HG02798 (cell line): ENCODE measurements at regions not wholly inside any gene's neighbourhood (a gene's known extent, or its start where the extent isn't known, plus 50 kb on each side); places are given as distances from the start of the nearest gene placed in this dataset.
A peak's percentile ranks its signal among the peaks of the same experiment; 100 is the strongest.
"Not testable (repeated sequence)": the region's sequence is repeated elsewhere in the genome, so short reads cannot be mapped to it uniquely, and the experiment has no call there.

ENCODE experiments used
- ATAC-seq: cut with Tn5 transposase; IDR thresholded peaks from one replicate; pipeline ENCODE4 v1.9.1; 2021; ENCODE audit warnings: mild to moderate bottlenecking; ENCODE audit not compliant: unreplicated experiment, poor library complexity

DNA sequence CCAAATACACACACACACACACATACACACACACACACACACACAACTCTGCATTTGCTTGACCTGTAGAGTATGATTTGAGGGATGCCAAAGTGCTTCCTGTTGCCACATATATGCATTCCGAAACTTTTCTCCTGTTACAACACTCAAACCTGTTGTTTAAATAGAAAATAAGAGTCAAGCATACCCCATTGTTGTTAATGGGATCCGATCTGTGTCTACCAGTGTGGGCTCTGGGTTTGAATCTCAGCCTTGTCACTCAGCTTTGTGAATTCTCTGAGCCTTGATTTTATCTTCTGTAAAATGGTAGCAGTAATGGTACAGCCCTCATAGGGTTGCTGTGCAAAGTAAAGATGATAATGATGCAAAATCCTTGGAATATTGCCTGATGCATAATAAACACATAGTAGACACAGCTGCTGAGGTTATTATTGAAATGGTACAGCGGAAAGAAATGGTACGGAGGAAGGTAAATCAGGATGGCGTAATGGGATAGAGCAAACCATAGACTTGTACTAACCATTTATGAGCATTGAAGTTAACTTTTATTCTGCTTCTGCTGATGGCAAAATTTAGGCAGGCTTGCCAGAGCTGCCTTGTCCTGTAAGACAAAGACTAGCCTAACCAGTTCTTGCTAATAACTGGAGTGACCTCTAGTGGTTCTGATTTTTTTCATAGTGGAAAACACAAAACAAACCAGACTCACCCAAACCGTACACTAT, 113.5 kb upstream of the PHACTR1 start:
- no peak for ATAC-seq

DNA sequence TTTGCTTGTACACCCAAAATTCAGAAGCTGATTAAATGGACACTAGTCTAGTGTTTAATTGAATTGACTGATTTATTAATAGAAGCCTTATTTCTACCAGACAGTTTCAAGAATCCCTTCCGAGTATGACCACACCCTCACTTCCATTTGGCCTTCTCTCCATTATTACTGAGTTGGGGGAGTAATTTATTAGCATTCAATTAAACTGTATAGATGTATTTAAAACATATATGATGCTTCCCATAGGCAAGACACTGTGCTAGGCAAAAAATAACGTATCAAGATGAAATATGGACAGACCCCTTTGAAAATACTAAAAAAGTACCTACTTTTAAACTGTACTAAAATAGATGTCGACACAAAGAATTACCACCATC, 112.9 kb upstream of the PHACTR1 start:
- ATAC-seq = no peak

DNA sequence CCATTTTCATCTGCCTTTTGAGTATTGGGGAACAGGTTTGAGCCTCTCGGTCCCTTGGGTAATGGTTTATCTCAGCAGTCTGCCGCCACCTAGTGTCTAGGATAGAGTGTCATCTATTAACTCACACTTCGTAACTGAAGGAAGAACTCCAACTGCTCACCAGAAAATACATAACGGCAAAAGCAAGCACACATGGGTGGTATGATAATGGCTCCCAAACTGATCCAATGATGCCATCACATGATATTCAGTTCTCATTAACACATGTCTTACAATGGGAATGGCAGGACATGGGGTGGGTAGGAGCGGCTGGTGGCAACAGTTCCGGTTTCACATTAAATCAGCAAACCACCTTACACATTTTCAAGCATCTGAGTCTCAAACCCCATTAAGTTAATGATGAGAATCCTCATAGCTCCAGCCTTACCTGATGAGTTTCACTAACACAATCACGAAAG, 110.7 kb upstream of the PHACTR1 start:
- ATAC-seq = peak; percentile 57

DNA sequence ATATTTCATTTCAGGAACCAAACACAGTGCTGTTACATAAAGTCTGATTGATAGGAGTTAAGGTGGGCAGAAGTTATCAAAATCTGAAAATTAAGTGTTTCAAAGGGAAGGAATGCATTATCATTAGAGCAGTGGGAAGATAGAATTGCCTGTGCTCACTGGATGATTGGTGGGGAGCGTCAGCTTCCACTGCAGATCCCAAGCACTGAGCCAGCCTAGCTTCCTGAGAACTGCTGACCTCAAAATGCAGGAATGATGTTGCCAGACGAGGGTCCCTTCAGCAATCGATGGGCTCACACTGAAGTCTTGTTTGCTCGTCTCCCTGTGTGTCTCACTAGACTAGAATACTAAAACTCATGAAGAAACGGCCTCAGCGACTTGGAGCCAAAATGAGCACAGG, 110.0 kb upstream of the PHACTR1 start:
- no peak for ATAC-seq

DNA sequence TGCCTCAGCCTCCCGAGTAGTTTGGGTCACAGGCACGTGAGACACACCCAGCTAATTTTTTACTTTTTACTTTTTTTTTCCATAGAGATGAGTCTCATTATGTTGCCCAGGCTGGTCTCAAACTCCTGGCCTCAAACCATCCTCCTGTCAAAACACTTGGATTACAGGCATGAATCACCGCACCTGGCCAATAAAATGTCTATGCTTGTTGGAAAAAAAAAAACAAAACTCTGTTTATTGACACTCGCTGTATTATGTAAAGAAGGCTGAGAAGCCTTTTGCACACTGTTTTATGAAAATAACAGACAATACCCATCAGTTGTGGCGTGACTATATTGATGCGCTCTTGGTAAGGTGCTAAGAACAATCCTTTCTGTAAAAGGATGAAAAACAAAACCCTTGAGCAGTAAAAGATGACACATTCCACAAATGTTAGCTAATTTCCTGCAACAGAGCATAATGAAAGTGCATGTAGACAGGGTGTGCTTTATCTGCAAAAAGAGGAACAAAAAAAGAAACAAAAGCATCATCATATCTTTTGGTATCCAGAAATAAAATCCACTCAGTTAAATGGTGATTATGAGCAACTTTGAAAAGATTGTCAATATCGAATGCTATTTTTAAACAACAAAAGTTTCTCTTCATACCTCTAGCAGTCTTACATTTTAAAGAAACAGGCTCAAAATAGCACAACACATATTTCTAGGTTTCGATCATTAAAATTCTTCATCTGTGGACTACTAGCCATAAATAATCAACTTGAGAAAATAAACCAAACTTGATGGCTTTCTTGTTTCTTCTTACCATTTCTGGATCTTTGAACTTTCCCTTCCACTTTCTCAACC, 108.3 kb upstream of the PHACTR1 start:
- ATAC-seq = peak; percentile 65

DNA sequence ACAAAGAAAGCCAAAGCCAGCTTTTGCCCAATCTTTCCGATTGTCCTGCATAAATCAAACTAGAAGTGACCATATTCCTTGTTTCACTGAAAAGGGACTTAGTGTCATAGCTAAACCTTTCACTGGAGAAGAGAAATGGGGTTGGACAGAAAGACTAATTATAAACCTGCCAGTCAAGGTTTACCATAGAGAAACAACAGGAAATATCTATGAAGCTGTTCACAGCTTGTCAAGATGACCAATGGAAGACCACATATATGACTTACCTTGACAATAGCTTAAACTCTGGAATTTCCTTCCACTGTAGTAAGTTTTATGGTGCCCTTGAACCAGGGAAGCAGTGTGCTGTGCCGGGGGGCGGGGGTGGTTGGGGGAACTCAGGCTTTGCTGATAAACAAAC, 107.7 kb upstream of the PHACTR1 start:
- ATAC-seq = peak; percentile 15

DNA sequence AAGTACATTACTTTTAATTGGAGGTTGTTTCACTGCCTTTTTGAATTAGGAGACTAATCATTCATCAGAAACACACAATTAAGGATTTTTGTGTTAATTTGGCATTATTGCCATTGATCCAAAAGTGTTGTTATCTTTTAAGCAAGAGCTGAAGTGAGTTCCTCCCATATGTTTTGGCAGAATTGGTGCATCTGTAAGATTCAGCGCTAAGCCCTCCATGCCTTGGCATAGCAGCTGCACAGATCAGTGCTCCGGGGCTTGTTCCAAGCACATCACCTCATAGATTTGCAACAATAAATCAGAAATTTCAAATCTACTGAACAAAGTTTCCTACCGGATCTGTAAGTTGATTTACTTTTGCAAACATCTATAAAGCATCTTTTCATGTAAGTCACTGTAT, 106.8 kb upstream of the PHACTR1 start:
- ATAC-seq = no peak

DNA sequence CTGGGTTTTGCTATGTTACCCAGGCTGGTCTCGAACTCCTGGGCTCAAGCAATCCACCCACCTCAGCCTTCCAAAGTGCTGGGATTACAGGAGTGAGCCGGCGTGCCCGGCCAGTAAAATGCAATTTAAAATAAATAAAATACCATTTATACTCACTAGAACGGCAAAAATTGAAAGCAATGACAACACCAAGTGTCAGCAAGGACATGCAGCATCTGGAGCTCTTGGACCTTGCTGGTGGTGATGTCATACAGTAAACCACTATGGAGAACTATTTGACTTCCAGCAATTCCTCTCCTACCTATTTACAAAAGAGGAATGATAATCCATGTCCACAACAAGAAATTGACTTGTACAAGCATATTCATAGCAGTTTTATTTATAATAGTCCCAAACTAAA, 105.7 kb upstream of the PHACTR1 start:
- no peak for ATAC-seq

DNA sequence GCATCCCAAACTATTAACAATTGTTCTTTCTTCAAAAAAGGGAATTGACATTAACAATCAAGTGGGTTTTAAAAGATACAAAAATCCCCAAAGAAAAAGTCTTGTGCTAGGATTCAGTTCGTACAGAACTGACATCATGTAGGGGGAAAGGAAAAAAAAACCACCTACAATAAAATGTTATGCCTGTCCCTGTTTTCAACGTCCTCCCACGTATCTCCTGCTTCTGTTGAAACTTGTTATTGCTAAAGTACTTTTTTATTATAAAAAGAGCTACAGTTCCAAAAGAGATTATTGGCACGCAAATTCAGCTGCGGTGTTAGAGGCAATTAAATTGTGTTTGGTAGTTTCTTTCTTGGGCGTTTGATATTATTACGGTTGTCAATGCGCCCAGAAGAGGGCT, 102.8 kb upstream of the PHACTR1 start:
- no peak for ATAC-seq

DNA sequence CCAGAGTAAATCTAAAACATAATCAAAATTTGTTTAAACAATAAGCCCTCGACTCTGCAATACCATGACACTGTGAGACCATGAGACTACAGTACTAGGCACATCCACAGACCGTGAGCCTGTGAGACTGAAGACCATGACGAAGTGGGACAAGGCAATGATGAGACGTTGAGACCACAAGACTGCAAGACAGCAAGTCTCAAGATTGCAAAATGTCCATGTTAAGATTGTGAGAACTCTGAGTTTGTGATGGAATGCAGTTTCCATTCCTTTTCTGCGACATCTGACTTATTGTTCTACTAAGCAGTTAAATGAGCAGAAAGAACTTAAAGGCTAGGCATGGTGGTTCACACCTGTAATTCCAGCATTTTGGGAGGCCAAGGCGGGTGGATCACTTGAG, 102.1 kb upstream of the PHACTR1 start:
- no peak for ATAC-seq

DNA sequence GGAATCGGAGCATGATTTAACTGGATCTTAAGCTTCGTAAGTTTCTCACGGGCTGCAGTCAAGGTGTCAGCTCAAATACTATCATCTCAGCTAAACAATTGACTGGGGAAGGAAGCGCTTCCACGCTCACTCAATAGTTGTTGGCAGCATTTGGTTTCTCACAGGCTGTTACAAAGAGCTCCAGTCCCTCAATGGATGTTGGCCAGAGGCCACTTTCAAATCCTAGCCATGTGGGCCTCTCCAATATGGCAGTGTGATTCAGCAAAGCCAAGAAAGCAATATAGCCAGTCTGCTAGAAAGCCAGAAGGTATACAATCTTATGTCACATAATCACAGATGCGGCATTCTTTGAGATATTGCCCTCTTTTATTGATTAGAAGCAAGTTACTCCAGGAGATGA, 98.3 kb upstream of the PHACTR1 start:
- no peak for ATAC-seq

DNA sequence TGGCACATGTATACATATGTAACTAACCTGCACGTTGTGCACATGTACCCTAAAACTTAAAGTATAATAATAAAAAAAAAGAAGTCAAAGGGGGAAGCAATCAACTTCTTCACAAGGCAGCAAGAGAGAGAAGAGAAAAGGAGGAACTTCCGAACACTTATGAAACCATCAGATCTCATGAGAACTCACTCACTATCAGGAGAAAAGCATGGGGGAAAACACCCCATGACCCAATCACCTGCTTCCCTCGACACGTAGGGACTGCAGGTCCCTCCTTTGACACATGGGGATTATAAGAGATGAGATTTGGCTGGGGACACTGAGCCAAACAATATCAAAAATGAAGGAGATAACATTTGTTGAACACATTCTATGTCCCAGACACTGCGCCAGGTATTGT, 94.8 kb upstream of the PHACTR1 start:
- ATAC-seq = no peak

DNA sequence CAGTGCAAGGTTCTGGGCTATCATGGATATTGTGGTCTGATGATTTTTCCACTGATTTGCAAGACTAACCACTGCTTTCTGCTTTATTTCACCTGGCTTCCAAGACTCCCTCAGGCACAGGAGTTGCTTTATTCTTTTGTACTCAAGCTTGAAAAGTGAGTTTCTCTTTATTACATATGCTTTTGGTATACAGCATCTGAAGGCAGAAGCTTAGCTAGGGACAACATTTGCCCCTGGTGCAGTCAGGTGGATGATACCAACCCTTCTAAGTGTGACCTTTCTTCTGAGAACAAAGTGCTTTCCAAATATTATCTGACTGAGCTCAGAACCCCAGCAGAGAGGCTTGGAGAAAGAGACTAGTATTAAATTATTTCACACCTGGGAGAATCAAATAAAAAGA, 94.0 kb upstream of the PHACTR1 start:
- no peak for ATAC-seq

DNA sequence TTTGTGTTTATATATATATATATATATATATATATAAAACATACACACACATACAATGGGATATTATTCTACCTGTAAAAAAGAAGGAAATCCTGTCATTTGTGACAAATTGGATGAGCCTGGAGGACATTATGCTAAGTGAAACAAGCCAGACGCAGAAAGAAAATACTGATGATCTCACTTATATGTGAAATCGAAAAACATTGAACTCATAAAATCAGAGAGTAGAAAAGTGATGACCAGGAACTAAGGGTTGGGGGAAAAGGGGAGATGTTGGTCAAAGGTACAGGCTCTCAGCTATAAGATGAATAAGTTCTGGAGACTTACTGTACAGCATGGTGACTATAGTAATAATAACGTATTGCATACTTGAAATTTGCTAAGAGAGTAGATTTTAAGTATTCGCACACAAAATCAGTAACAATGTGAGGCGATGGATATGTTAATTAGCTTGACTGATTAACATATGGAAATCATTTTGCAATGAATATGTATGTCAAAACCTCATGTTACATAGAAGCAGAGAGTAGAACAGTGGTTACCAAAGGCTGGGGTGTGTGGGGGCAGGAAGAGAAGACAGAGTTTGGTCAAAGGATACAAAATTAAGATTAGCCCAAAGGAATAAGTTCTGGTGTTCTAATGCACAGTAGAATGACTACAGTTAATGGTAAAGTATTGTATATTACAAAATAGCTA, 92.3 kb upstream of the PHACTR1 start:
- no peak for ATAC-seq

DNA sequence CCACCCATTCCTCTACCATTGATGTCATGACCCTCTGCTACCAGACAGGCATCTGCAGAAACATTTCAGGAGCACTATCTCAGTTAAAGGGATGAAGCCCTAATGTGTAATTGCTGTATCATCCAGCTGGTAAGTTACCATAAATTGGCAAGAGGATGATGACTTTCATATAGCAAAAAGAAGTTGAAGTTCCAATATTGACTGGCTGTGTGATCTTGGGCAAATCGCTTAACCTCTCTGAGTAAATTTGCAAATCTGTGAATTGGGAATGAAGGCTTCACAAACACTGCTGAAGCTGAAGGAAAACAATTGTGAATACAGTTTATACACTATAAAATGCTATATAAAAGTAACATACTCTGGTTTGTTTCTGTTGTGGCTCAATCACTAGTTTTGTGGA, 89.5 kb upstream of the PHACTR1 start:
- no peak for ATAC-seq

DNA sequence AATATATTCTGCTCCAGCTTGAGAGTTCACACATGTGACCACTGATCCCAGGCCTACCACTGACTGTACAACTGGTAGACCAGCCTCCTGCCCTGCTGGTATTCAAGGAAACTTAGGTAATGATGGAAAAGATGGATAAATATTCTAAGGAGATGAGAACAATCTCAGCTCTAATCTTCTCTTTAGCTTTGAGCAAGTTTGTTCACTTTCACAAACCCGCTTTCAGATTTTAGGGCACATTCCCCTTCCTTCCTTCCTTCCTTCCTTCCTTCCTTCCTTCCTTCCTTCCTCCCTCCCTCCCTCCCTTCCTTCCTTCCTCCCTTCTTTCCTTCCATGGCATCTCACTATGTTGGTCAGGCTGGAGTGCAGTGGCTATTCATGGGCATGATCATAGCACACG, 88.2 kb upstream of the PHACTR1 start:
- no peak for ATAC-seq

DNA sequence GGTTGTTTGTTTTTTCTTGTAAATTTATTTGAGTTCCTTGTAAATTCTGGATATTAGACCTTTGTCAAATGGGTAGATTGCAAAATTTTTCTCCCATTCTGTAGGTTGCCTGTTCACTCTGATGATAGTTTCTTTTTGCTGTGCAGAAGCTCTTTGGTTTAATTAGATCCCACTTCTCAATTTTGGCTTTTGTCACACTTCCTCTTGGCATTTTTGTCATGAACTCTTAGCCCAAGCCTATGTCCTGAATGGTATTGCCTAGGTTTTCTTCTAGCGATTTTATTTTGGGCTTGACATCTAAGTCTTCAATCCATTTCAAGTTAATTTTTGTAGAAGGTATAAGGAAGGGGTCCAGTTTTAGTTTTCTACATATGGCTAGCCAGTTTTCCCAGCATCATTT, 82.8 kb upstream of the PHACTR1 start:
- not testable (repeated sequence) for ATAC-seq

DNA sequence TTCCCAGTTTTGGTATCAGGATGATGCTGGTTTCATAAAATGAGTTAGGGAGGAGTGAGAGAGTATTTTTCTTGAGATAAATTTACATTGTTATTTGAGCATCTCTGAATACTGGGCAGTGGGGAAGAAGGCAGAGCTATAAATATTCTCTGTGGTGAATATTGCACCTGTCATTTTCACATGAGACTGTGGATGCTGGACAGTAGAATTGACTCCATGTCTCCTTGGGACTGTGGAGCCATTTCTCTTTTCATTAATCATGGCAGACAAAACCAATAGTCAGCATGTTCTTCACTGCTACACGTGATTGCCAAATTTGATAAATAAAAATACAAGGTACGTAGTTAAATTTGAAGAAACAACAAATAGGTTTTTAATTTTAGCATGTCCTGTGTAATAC, 81.2 kb upstream of the PHACTR1 start:
- no peak for ATAC-seq

DNA sequence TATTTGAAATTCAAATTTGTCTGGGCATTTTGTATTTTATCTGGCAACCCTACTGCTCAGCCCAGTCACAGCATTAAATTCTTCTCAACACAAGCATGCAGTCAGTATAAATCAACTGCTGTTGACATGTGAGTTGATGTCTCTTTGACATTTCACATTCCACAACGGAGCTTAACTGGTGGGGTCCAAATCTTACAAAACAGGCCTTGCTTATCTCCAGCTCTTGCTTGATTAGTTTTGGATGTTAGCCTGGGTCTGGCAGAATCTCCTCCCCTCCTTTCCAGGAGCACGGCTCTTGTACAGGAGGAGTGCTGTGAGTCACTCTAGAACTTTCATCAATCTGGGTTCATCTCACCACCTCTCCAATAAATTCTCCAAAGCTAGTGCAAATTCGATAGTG, 80.8 kb upstream of the PHACTR1 start:
- no peak for ATAC-seq

DNA sequence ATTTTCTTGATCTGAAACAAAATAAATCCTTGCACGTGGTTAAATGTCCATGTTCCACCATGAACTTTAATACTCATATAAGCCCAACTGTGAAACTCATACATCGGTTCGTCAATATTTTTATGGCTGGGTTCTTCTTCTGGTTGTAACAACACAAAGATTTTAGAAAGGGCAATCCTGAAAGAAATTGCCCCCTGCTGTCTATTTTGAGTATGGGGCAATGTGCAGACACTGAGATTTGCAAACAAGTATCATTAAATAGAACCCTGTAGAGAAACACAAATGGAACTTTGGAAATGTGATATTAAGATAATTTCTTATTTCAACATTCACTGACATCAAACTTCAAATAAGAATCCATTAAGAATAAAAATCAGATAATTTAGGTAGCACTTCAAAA, 80.2 kb upstream of the PHACTR1 start:
- no peak for ATAC-seq

DNA sequence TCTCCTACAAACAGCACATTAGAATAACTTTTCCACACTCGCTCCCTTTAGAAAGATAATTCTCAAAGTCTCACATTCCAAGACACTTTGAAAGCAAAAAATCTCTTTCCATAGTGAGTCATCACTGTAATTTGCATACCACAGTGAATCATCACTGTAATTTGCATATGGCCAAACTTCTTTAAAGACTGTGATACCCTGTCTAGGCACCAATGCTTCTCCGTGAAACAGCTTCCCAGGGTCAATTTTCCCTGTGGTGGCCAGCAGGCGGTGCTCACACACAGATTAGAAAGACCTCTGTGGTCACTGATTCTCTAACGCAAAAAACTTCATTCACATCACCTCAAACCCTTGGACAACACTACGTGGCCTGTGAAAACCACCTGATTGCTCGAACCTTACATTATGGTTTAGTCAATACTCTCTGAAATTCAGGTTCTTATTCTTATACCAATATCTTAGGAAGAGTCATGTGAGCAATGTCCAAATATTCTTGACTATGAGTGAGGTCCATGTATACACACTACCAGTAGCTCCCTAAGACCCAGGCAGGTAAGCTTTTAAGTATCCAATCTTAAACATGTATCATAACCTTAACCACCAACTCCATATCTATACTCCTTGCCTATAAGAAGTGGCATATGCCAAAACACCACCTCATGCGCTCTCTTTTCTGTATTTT, 78.5 kb upstream of the PHACTR1 start:
- ATAC-seq = peak; percentile 77
